GM12878 (cell line): ENCODE measurements at regions not wholly inside any gene's neighbourhood (a gene's known extent, or its start where the extent isn't known, plus 50 kb on each side); places are given as distances from the start of the nearest gene placed in this dataset.

Experiments used
- CTCF ChIP-seq, 3 experiments: IDR thresholded peaks in 2 of 3; conservative IDR thresholded peaks in 1 of 3; 2 replicates each; pipeline ENCODE4 v1.5.1; 2011; ENCODE audit warnings: low read depth in 3 of 3, low read length in 3 of 3, mild to moderate bottlenecking in 3 of 3, control low read depth in 2 of 3, moderate library complexity in 2 of 3, inconsistent platforms in 1 of 3, mixed read lengths in 1 of 3; ENCODE audit not compliant: control insufficient read depth in 2 of 3, insufficient read depth in 1 of 3; ENCODE audit errors: extremely low read depth in 1 of 3
- USF2 ChIP-seq: IDR thresholded peaks from 2 replicates; pipeline ENCODE4 v1.6.1; 2011; ENCODE audit warnings: low read depth, low read length, improper control_type of control experiment, borderline replicate concordance

DNA sequence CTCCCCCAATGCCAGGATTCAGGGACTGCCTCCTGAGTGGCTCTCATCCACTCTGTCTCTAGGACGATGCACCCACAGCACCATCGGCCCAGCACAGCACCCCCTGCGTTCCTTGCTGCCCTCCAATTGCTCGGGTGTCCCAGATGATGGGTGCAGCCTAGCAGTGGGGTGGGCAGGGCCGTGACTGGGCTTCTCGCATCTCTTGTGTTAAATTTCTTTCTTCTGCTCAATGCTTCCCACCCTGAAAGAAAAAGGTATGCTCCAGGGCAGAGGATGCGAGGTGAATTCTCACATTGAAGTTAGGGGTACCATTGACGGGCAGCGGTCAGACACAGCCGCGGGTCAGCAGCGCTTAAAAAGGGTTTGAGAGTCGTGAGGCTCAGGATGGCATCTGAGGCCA, 232.4 kb upstream of the SGCG start:
- TF ChIP-seq CTCF (IDR thresholded peaks at IDR 0.05 in 2 of 3, conservative IDR thresholded peaks at IDR 0.05 in 1 of 3; ENCODE audit: control insufficient read depth in 2 of 3, extremely low read depth in 1 of 3, insufficient read depth in 1 of 3, low read depth in 3 of 3, low read length in 3 of 3) (no peak), USF2 (no peak)
